Fibroblast of lung (primary cell): ENCODE measurements at regions not wholly inside any gene's neighbourhood (a gene's known extent, or its start where the extent isn't known, plus 50 kb on each side); places are given as distances from the start of the nearest gene placed in this dataset.

ENCODE experiments used
- DNase-seq, 2 donors: peaks; one replicate each; pipeline versions ENCODE4 v3.0.0 to v3.0.0-alpha.2; 2010; ENCODE audit warnings: low read depth in 2 of 2
- H2AFZ ChIP-seq: 2 replicates; pipeline ENCODE4 v1.5.1; 2012; ENCODE audit warnings: low read length, control low read depth, inconsistent platforms
- H3K27ac ChIP-seq: 2 replicates; pipeline ENCODE4 v1.5.1; 2011; ENCODE audit warnings: low read length, control low read depth; ENCODE audit not compliant: insufficient read depth
- H3K27me3 ChIP-seq: 2 replicates; pipeline ENCODE4 v1.5.1; 2011; ENCODE audit warnings: mild to moderate bottlenecking, low read length; ENCODE audit not compliant: control insufficient read depth, insufficient read depth
- H3K36me3 ChIP-seq: 2 replicates; pipeline ENCODE4 v1.5.1; 2011; ENCODE audit warnings: low read length; ENCODE audit not compliant: control insufficient read depth, insufficient read depth
- H3K4me1 ChIP-seq: 2 replicates; pipeline ENCODE4 v1.5.1; 2011; ENCODE audit warnings: low read length; ENCODE audit not compliant: control insufficient read depth, insufficient read depth; ENCODE audit errors: extremely low read depth
- H3K4me2 ChIP-seq: 2 replicates; pipeline ENCODE4 v1.5.1; 2011; ENCODE audit warnings: low read length, control low read depth; ENCODE audit not compliant: insufficient read depth; ENCODE audit errors: extremely low read depth
- H3K4me3 ChIP-seq, 4 experiments: fragments of 200-600 bp in 1 of 4; sonication (generic) in 1 of 4; replicated peaks in 1 of 4; 2 replicates each; pipeline ENCODE4 v1.5.1; 2011 to 2016; ENCODE audit warnings: low read length in 4 of 4, low read depth in 3 of 4, mild to moderate bottlenecking in 3 of 4, control low read depth in 2 of 4, inconsistent platforms in 1 of 4, mixed read lengths in 1 of 4; ENCODE audit not compliant: insufficient read depth in 1 of 4; ENCODE audit errors: control extremely low read depth in 1 of 4
- H3K79me2 ChIP-seq: 2 replicates; pipeline ENCODE4 v1.5.1; 2012; ENCODE audit warnings: mild to moderate bottlenecking, low read length, inconsistent platforms; ENCODE audit not compliant: control insufficient read depth, insufficient read depth
- H3K9ac ChIP-seq: 2 replicates; pipeline ENCODE4 v1.5.1; 2011; ENCODE audit warnings: mild to moderate bottlenecking, low read length, control low read depth; ENCODE audit not compliant: insufficient read depth
- H3K9me3 ChIP-seq: 2 replicates; pipeline ENCODE4 v1.5.1; 2012; ENCODE audit warnings: low read depth, low read length; ENCODE audit not compliant: control insufficient read depth, insufficient read depth
- H4K20me1 ChIP-seq: 2 replicates; pipeline ENCODE4 v1.5.1; 2011; ENCODE audit warnings: low read length; ENCODE audit not compliant: control insufficient read depth, insufficient read depth; ENCODE audit errors: extremely low read depth
- CTCF ChIP-seq, 2 donors: IDR thresholded peaks in 1 of 2; conservative IDR thresholded peaks in 1 of 2; 1 replicate in 1 of 2; 2 replicates in 1 of 2; pipeline ENCODE4 v1.5.1; 2011 to 2012; ENCODE audit warnings: low read length in 2 of 2, control low read depth in 1 of 2, inconsistent platforms in 1 of 2, low read depth in 1 of 2, mild to moderate bottlenecking in 1 of 2
- EZH2 ChIP-seq: IDR thresholded peaks from 2 replicates; pipeline ENCODE4 v1.5.1; 2012; ENCODE audit warnings: low read length, control low read depth, mild to moderate bottlenecking; ENCODE audit errors: missing control alignments

DNA sequence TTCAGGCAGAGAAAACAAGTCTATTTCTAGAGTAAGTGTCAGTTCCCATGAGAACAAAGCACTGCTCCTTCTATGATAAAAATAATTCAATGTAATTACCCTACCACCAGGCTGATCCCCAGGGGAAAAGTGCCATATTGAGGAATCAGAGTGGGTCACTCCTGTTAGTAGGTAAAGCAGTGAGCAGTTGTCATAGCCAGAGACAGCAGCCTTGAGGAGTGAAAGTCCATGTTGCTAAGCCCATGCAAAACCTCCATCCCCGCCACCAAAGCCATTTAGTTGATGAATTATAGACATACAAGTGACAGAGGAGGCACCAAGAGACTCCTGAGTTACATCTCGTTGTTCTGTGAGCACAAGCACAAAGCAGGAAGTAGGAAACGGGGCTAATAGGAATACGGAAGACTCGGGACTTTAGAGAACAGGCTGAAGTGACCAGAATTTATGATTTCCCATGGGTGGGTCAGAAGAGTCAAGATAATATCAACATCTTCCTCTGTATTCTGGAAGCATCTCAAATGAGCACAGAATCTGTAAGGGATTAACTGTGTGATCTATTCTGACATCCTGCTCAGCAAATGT is 197.9 kb downstream of the MAFB start:
- Histone ChIP-seq H3K4me2 (no peak overlapping the region), H3K27me3 (no peaks in the 10 kb centered on the region), H3K27ac (no peak overlapping the region), H3K4me3 (no peak overlapping the region), H2AFZ (no peak overlapping the region), H3K36me3 (no peaks in the 10 kb centered on the region), H3K9ac (no peak overlapping the region), H3K79me2 (no peaks in the 10 kb centered on the region), H3K4me1 (no peaks in the 10 kb centered on the region), H3K9me3 (no peaks in the 10 kb centered on the region), H4K20me1 (no peaks in the 10 kb centered on the region)
- TF ChIP-seq CTCF (conservative IDR thresholded peaks at IDR 0.05 in 1 of 2, IDR thresholded peaks at IDR 0.05 in 1 of 2; ENCODE audit: low read depth in 1 of 2, low read length in 2 of 2) (no peak), EZH2 (no peak)
- no peak for DNase-seq

DNA sequence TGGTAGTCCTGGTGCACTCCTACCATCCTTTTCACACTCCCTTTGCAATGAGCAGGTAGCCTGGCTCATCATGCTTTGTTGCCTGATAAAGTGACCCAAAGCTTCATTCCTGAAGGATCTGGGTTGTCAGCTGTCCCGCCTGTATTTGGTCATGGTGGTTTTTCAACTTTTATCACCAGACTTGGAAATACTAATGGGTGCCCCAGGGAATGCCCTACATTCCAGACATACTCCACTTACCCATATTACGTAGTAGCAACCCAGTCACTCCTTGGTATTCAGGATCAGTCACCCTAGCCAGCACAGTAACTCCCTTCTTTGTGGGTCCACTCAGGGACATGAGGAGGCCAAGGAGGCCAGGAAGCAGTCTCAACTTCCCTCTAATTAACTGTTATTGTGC is 199.2 kb downstream of the MAFB start:
- TF ChIP-seq CTCF (conservative IDR thresholded peaks at IDR 0.05 in 1 of 2, IDR thresholded peaks at IDR 0.05 in 1 of 2; ENCODE audit: low read depth in 1 of 2, low read length in 2 of 2), result no peak
- no peak for TF ChIP-seq EZH2
- no peaks in the 10 kb centered on the region for H3K9me3 ChIP-seq
- no peaks in the 10 kb centered on the region for H3K79me2 ChIP-seq
- no peak overlapping the region for H3K9ac ChIP-seq
- H3K4me2 ChIP-seq, result no peak overlapping the region
- H2AFZ ChIP-seq, result no peak overlapping the region
- no peak overlapping the region for H3K4me3 ChIP-seq
- no peaks in the 10 kb centered on the region for H4K20me1 ChIP-seq
- peak in 1 of 2 donors; percentile 59 for DNase-seq
- H3K4me1 ChIP-seq, result no peaks in the 10 kb centered on the region
- H3K27me3 ChIP-seq, result no peaks in the 10 kb centered on the region
- H3K36me3 ChIP-seq, result no peaks in the 10 kb centered on the region
- no peak overlapping the region for H3K27ac ChIP-seq

- H3K4me3 ChIP-seq, result no peak overlapping the region
- no peaks in the 10 kb centered on the region for H4K20me1 ChIP-seq
- no peak overlapping the region for H3K4me2 ChIP-seq
- H3K79me2 ChIP-seq, result no peaks in the 10 kb centered on the region
- TF ChIP-seq EZH2 (no peak), CTCF (conservative IDR thresholded peaks at IDR 0.05 in 1 of 2, IDR thresholded peaks at IDR 0.05 in 1 of 2; ENCODE audit: low read depth in 1 of 2, low read length in 2 of 2) (no peak)
- no peaks in the 10 kb centered on the region for H3K9me3 ChIP-seq
- no peak for DNase-seq
- H3K4me1 ChIP-seq, result no peaks in the 10 kb centered on the region
- no peak overlapping the region for H2AFZ ChIP-seq
- no peaks in the 10 kb centered on the region for H3K27me3 ChIP-seq
- no peak overlapping the region for H3K9ac ChIP-seq
- no peaks in the 10 kb centered on the region for H3K36me3 ChIP-seq
- no peak overlapping the region for H3K27ac ChIP-seq
Measured at GRCh38 chr20:40488401-40488800, 200.6 kb downstream of the MAFB start.
